T-helper 1 cell treated with Interleukin-12 subunit alpha and Interleukin-12 subunit beta and Interleukin-4 antibody, amounts not matched to agents 30 μg/mL and 1 μg/mL, for 36 hours (primary cell): ENCODE measurements at regions not wholly inside any gene's neighbourhood (a gene's known extent, or its start where the extent isn't known, plus 50 kb on each side); places are given as distances from the start of the nearest gene placed in this dataset.

Experiments
- H3K27ac Mint-ChIP-seq: one replicate; pipeline ENCODE4 v1.8.0; 2021; ENCODE audit warnings: mild to moderate bottlenecking, mixed read lengths
- H3K27me3 Mint-ChIP-seq: one replicate; pipeline ENCODE4 v1.8.0; 2021; ENCODE audit warnings: low read depth, mixed read lengths
- H3K36me3 Mint-ChIP-seq: one replicate; pipeline ENCODE4 v1.8.0; 2021; ENCODE audit warnings: low read depth, mixed read lengths
- H3K4me1 Mint-ChIP-seq: one replicate; pipeline ENCODE4 v1.8.0; 2021; ENCODE audit warnings: low read depth, mixed read lengths
- H3K4me3 Mint-ChIP-seq: one replicate; pipeline ENCODE4 v1.8.0; 2021; ENCODE audit warnings: mild to moderate bottlenecking, moderate library complexity, mixed read lengths
- H3K9me3 Mint-ChIP-seq: one replicate; pipeline ENCODE4 v1.8.0; 2021; ENCODE audit warnings: mixed read lengths

DNA sequence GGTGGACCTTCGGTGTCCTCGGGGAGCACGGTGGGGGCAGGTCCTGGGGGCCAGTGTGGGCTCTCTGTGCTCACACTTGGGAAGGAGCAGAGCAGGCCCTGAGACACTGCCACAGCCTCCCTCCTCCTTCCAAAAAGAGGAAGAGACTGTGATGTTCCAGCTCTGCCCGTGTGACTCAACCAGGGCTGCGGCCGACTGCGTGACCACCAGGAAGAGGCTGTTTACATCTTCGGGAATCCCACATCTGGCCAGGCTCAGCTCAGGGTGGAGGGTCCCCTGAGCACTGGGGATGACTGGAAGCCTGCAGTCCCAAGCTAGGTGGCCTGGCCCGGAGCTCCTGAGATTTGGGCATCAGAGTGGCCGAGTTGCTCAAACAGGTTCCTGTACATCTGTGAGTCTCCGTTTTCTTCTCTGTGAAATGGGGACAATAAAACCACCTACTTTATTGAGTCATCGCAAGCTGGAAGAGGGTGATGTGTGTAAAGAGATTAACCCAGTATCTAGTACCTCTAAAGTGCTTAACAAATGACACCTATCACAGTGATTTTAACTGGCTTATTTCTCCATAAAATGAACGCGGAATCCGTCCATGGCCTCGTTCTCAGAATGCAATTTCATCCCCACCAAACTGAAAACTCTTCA is 242.1 kb downstream of the DLL1 start:
- Mint-ChIP-seq H3K36me3 (no peaks in the 10 kb centered on the region), H3K27ac (no peak overlapping the region), H3K27me3 (peaks cover 4% of the 10 kb centered on the region), H3K4me3 (no peak overlapping the region), H3K4me1 (no peaks in the 10 kb centered on the region), H3K9me3 (no peaks in the 10 kb centered on the region)

DNA sequence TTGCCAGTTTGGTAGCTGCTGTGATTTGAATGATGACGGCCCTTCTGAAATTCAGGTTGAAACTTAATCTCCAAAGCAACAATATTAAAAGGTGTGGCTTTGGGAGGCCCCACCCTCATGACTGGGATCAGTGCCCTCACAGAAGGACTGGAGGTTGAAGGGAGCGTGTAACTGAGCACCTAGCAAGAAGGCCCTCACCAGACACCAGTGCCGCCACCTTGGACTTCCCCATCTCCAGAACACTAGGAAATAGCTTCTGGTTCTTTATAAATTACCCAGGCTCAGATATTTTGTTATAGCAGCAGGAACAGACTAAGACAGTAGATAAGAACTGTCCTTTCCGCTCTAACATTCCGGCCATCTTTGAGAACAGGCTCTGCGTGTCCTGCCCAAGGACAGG is 243.1 kb downstream of the DLL1 start:
- Mint-ChIP-seq H3K4me1 (no peaks in the 10 kb centered on the region), H3K27ac (no peak overlapping the region), H3K36me3 (no peaks in the 10 kb centered on the region), H3K4me3 (no peak overlapping the region), H3K9me3 (no peaks in the 10 kb centered on the region), H3K27me3 (peaks cover 4% of the 10 kb centered on the region)

DNA sequence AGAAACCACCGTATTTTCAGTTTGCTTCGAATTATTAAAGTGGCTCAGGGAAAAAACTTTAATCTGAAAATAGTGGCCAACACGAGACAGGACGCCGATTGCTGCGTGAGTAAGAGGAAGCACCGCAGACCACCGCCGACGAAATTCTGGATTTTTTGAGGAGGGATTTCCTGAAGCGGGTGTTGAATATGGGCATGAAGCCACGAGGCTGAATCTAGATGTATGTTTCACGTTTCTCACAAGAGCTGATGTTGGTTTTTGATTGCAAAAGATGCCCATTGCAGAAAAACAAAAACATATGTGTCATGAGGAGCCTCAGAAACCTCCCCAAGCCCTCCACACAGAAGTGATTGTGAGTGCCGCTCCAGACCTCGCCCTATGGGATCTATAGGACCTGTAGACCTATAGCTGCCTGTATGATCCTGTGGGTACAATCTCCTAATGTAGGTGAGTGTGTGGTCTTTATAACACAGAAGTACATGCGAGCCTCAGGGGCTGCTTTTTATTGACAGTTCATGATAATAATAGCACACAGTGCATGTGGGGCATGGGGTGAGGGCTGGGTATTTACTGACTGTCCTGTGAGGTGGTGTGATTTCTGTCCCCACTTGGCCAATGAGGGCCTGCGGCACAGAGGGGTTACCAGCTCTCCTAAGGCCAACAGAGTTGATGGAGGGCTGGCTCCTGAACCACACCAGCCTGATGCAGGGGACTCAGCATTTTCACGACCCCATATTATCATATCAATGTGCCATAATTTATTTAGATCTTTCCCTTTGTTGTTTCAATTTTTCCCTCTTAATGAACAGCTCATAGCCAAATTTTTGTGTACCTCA is 243.9 kb downstream of the DLL1 start:
- Mint-ChIP-seq H3K4me1 (no peaks in the 10 kb centered on the region), H3K27me3 (peaks cover 4% of the 10 kb centered on the region), H3K9me3 (no peaks in the 10 kb centered on the region), H3K4me3 (no peak overlapping the region), H3K36me3 (no peaks in the 10 kb centered on the region), H3K27ac (no peak overlapping the region)

DNA sequence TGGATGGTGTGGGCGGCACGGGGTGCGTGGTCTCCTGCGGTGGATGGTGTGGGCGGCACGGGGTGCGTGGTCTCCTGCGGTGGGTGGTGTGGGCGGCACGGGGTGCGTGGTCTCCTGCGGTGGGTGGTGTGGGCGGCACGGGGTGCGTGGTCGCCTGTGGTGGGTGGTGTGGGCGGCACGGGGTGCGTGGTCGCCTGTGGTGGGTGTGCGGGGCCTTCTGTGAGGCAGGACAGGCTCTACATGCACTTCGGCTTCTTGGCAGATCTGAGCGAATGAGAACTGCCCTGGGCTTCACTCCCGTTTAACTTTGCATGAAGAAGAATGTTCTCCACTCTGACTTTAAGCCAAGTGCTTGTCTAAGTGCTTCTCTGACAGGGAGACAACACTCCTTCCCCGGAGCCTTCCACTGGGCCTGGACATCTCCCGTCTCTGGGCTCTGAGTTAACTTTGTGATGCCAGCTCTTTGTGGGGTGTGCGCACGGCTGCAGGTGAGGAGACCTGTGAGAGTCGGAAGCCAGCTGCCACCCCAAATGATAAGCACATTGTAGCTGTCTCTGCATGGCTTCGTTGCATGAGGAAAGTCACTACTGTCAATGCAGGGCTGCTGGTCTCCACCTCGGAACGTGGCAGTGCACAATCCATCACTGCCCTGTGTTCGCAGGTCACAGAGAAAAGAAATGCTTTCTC is 244.8 kb downstream of the DLL1 start:
- no peaks in the 10 kb centered on the region for H3K36me3 Mint-ChIP-seq
- no peaks in the 10 kb centered on the region for H3K4me1 Mint-ChIP-seq
- no peak overlapping the region for H3K27ac Mint-ChIP-seq
- H3K9me3 Mint-ChIP-seq, result no peaks in the 10 kb centered on the region
- peaks cover 4% of the 10 kb centered on the region for H3K27me3 Mint-ChIP-seq
- H3K4me3 Mint-ChIP-seq, result no peak overlapping the region

DNA sequence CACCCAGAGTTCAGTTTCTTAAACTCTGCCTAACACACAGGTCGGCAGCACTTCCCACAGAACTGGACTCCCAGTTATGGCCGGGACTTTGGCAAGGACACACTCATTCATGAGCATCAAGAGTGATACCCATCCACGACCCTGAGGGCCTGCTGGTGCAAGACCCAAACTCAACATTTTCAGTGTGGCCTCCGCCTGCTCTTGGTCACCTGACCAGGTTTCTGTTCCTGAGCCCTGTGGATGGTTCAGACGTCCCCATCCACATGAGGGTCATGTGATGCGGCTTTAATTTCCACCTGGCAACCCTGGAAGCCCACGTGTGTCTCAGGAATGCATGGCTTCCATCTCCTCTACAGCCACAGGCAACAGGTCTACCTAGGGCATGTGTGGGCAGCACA is 245.3 kb downstream of the DLL1 start:
- Mint-ChIP-seq H3K4me3 (no peak overlapping the region), H3K27me3 (peaks cover 4% of the 10 kb centered on the region), H3K9me3 (no peaks in the 10 kb centered on the region), H3K27ac (no peak overlapping the region), H3K4me1 (no peaks in the 10 kb centered on the region), H3K36me3 (no peaks in the 10 kb centered on the region)

DNA sequence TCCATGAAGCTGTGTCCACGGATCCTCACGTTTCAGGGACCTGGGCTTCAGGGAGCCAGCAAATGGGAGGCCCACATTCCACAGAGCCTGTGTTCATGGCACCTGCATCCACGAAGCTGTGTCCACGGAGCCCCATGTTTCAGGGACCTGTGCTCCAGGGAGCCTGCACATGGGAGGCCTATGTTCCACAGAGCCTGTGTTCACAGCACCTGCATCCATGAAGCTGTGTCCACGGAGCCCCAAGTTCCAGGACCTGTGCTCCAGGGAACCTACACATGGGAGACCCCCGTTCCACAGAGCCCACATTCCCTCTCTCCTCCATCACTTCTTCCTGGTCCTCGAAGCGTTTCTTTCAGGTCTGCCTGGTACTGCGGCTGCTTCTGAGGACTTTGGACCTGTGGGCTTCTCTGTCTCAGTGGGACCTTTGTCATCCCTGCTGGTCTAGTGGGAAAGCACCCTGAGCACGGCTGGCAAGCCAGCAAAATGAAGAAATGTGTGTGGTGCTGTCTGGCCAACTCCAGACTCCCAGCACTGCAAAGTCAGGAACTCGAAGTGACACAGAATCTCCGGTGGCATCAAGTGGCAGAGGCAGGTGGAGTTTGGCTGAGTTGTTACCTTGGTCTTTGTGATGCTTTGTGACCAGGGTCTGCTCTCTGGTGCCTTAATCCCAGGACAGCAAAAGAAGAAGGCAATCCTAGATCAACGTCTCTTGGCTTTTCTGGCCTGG is 245.9 kb downstream of the DLL1 start:
- Mint-ChIP-seq H3K4me3 (no peak overlapping the region), H3K27me3 (peaks cover 4% of the 10 kb centered on the region), H3K9me3 (no peaks in the 10 kb centered on the region), H3K36me3 (no peaks in the 10 kb centered on the region), H3K27ac (no peak overlapping the region), H3K4me1 (no peaks in the 10 kb centered on the region)

DNA sequence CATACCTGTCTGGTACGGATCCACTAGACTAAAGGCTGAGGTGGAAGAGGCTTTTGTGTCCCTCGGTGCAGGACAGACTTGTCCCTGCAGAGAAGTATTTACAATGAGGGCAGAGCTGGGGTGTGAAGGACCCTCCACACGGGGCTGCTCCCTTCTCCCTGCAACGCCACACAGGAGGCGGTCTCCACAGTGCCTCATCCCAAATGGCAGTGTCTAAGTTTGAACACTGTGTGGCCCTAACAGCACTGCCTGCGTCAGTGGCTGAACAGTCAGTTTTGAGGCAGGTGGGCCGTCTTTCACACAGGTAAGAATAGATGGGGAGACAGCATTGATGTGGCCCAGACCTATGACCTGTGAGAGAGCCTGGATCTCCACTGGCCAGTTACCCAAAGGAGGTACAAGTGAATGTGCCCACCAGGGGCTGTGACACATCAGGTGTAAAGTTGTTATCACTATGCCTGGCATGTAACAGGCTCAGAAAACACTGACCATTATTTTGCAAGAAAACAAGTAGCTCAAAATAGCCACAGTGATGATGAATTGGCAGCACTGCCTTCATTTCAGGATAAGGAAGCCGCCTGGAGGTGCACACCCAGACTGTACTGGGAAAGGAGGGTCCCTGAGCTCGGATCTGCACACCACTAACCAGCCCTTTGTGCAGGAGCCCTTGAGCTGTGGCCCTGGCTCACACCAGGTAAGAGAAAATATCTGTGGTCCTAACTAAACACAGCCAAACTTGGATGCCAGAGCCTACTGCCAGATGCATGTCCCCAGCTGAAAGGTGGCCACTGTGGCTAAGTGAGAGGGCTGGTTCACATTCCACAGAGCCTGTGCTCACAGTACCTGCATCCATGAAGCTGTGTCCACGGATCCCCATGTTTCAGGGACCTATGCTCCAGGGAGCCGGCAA is 246.7 kb downstream of the DLL1 start:
- no peaks in the 10 kb centered on the region for H3K36me3 Mint-ChIP-seq
- H3K9me3 Mint-ChIP-seq, result no peaks in the 10 kb centered on the region
- H3K27ac Mint-ChIP-seq, result no peak overlapping the region
- peaks cover 4% of the 10 kb centered on the region for H3K27me3 Mint-ChIP-seq
- no peak overlapping the region for H3K4me3 Mint-ChIP-seq
- H3K4me1 Mint-ChIP-seq, result no peaks in the 10 kb centered on the region

DNA sequence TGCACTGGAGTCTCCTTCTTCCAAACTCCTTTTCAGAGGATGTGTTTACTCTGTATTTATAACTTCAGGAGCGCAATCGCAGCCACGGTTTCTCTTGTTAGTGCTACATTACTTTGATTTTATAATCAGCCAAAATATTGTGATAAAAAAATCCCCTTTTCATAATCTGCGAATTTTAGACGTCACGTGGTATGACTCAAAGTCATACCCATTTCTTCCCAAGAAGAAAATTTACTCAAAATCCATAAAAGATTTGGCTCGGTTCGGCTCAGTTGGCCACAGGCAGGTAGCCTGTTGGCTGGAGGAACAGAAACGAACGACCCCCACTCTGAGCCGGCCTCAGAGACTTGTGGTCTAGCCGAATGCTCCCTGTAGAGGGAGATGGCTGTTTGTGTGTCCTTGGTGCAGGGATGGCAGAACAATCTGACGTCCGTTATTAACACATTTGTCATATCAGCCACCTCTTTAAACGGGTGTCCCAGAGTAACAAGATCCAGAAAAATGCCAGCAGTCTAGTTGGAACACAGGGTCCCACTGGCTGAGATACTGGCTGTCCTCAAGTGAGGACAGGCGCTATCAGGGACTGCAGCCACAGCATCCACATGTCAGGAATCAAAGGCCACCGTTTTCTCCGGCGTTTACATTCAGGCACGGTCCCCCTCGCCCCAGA is 247.6 kb downstream of the DLL1 start:
- H3K9me3 Mint-ChIP-seq, result no peaks in the 10 kb centered on the region
- H3K36me3 Mint-ChIP-seq, result no peaks in the 10 kb centered on the region
- H3K27ac Mint-ChIP-seq, result no peak overlapping the region
- H3K27me3 Mint-ChIP-seq, result peaks cover 4% of the 10 kb centered on the region
- H3K4me1 Mint-ChIP-seq, result no peaks in the 10 kb centered on the region
- H3K4me3 Mint-ChIP-seq, result no peak overlapping the region

DNA sequence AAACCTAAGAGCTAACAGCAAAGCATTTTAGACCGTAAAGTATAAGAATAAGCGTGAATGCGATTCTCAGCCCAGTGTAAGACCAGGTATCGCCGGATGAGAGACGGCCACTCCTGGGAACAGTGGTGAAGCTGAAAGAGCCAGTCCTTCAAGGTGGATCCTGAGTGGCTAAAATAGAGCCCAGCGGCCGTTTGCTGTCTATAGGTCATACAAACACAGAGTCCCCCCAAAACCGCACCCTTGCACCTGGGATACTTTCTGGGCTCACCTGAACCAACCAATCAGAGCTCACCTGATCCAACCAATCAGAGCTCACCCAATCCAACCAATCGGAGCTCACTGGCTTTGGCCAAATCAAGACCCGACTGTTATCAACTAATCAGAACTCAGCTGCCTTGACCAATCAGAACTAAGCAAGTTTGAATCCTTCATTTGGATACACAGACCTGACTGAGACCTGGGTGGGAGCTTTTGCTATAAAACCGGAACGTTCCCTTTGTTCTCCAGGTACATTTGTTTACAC is 248.2 kb downstream of the DLL1 start:
- peaks cover 4% of the 10 kb centered on the region for H3K27me3 Mint-ChIP-seq
- H3K27ac Mint-ChIP-seq, result no peak overlapping the region
- H3K36me3 Mint-ChIP-seq, result no peaks in the 10 kb centered on the region
- no peaks in the 10 kb centered on the region for H3K9me3 Mint-ChIP-seq
- no peak overlapping the region for H3K4me3 Mint-ChIP-seq
- no peaks in the 10 kb centered on the region for H3K4me1 Mint-ChIP-seq

DNA sequence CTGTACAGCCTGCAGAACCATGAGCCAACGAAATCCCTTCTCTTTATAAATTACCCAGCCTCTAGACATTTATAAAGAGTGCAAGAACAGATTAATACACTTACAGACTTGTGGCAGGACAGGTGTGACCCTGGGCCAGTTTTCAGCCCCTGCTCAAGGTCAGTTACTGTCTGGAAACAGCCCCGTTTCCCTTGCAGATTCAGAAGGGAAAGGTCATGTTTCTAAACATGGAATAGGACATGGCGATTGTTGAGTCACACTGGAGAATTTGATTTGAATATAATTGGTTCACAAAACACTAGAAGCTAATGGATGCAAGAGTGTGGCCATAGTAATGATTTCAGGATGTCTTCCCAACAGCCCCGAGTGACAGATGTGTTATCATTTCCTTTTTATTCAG is 248.8 kb downstream of the DLL1 start:
- no peaks in the 10 kb centered on the region for H3K4me1 Mint-ChIP-seq
- no peak overlapping the region for H3K4me3 Mint-ChIP-seq
- H3K9me3 Mint-ChIP-seq, result no peaks in the 10 kb centered on the region
- no peak overlapping the region for H3K27ac Mint-ChIP-seq
- H3K27me3 Mint-ChIP-seq, result peaks cover 4% of the 10 kb centered on the region
- no peaks in the 10 kb centered on the region for H3K36me3 Mint-ChIP-seq

DNA sequence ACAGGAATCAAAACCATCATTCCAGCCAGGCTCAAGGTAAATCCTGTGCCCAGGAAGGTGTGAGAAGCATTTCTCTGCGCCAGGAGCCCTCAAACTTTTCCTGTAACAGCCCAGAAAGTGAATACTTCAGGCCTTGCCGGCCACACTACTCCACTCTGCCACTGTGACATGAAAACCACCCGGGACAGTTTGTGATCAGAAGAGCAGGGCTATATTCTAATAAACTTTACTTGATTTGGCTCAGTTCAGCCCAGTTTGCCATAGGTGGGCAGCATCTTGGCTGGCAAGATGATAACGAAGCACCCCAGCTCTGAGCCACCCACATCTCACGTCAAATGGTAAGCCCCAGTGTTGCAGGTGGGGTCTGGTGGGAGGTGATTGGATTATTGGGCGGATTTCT is 249.4 kb downstream of the DLL1 start:
- Mint-ChIP-seq H3K4me1 (no peaks in the 10 kb centered on the region), H3K27ac (no peak overlapping the region), H3K36me3 (no peaks in the 10 kb centered on the region), H3K4me3 (no peak overlapping the region), H3K9me3 (no peaks in the 10 kb centered on the region), H3K27me3 (peaks cover 3% of the 10 kb centered on the region)

DNA sequence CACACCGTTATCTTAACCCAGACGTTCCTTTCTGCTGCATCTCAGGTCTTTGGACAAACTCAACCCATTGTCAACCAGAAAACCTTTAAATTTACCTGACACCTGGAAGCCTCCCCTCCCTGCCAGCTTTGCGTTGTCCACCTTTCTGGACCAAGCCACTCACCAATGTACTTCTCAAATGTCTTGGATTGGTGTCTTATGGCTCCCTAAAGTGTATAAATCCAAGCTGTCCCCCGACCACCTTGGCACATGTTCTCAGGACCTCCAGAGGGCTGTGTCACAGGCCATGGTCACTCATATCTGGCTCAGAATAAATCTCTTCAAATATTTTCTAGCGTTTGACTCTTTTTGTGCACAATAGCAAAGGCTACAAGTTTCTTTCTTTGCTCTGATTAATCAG is 250.0 kb downstream of the DLL1 start:
- Mint-ChIP-seq H3K4me1 (no peaks in the 10 kb centered on the region), H3K9me3 (no peaks in the 10 kb centered on the region), H3K27ac (no peak overlapping the region), H3K36me3 (no peaks in the 10 kb centered on the region), H3K27me3 (no peaks in the 10 kb centered on the region), H3K4me3 (no peak overlapping the region)

DNA sequence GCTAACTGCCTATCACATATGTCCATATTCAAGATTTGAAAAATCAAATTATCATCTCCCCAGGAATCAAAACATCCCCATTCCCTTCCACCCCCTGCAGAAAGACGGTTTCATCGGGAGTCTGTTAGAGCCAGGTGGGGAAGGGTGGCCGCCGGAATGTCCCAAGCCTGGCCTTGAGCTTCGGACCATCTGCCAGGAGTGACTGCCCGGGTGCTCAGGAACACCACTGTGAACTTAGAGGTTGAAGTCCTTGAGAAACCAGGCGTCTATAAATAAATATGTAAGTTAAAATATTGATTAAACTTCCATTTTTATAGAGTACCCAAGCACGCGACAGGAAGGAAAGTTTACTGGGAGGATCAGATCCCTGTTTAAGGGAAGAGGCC is 250.8 kb downstream of the DLL1 start:
- no peaks in the 10 kb centered on the region for H3K36me3 Mint-ChIP-seq
- no peak overlapping the region for H3K4me3 Mint-ChIP-seq
- H3K9me3 Mint-ChIP-seq, result no peaks in the 10 kb centered on the region
- H3K27me3 Mint-ChIP-seq, result no peaks in the 10 kb centered on the region
- H3K27ac Mint-ChIP-seq, result no peak overlapping the region
- no peaks in the 10 kb centered on the region for H3K4me1 Mint-ChIP-seq
